SK-N-SH (cell line): ENCODE measurements at regions not wholly inside any gene's neighbourhood (a gene's known extent, or its start where the extent isn't known, plus 50 kb on each side); places are given as distances from the start of the nearest gene placed in this dataset.

Experiments used
- CTCF ChIA-PET: fragments of 300-600, 350-600 bp; formaldehyde crosslinking; extraction: SDS; loops from one replicate; lab custom pipeline; 2021; lab: Yijun Ruan, JAX
- POLR2A ChIA-PET: fragments of 350-600 bp; sonication (Branson Sonifier 250); formaldehyde crosslinking; extraction: SDS; loops from one replicate; lab custom pipeline; 2020; ENCODE audit warnings: antibody characterized with exemption, inconsistent platforms; lab: Yijun Ruan, JAX
- DNase-seq: peaks from one replicate; pipeline ENCODE4 v3.0.0; 2012
- H2AFZ ChIP-seq: fragments of 200-600 bp; sonication (generic); 2 replicates; pipeline ENCODE4 v1.8.1; 2016; ENCODE audit warnings: antibody characterized with exemption, mild to moderate bottlenecking, low read depth
- H3F3A ChIP-seq: fragments of 200-600 bp; sonication (generic); replicated peaks from 2 replicates; pipeline ENCODE3; 2016; ENCODE audit warnings: antibody characterized with exemption, mild to moderate bottlenecking; ENCODE audit not compliant: insufficient read depth
- H3K27ac ChIP-seq, 2 experiments: fragments of 200-500 bp in 1 of 2; fragments of 200-600 bp in 1 of 2; sonication (Bioruptor generic) in 1 of 2; sonication (generic), shearing (Covaris generic) in 1 of 2; 2 replicates each; pipeline versions ENCODE4 v1.5.1 to v1.6.1; 2014 to 2016; ENCODE audit warnings: low read depth in 2 of 2, inconsistent platforms in 1 of 2, low read length in 1 of 2, mild to moderate bottlenecking in 1 of 2, mixed read lengths in 1 of 2
- H3K27me3 ChIP-seq: fragments of 200-600 bp; sonication (generic), shearing (Covaris generic); 2 replicates; pipeline ENCODE4 v1.6.1; 2016; ENCODE audit warnings: mixed run types; ENCODE audit not compliant: insufficient read depth
- H3K36me3 ChIP-seq, 2 experiments: fragments of 200-500 bp in 1 of 2; fragments of 200-600 bp in 1 of 2; sonication (Bioruptor generic) in 1 of 2; sonication (generic) in 1 of 2; replicated peaks in 1 of 2; 2 replicates each; pipeline versions ENCODE3 to v1.5.1; 2014 to 2016; ENCODE audit warnings: low read length in 1 of 2, mild to moderate bottlenecking in 1 of 2; ENCODE audit not compliant: insufficient read depth in 2 of 2, control insufficient read depth in 1 of 2
- H3K4me1 ChIP-seq, 2 experiments: fragments of 200-500 bp in 1 of 2; fragments of 200-600 bp in 1 of 2; sonication (Bioruptor generic) in 1 of 2; sonication (generic), shearing (Covaris generic) in 1 of 2; 2 replicates each; pipeline versions ENCODE4 v1.5.1 to v1.6.1; 2014 to 2016; ENCODE audit warnings: low read depth in 1 of 2, low read length in 1 of 2, mixed run types in 1 of 2; ENCODE audit not compliant: insufficient read depth in 2 of 2, control insufficient read depth in 1 of 2
- H3K4me2 ChIP-seq: fragments of 200-600 bp; sonication (generic), shearing (Covaris generic); 2 replicates; pipeline ENCODE4 v1.6.1; 2017; ENCODE audit warnings: mixed run types
- H3K4me3 ChIP-seq, 2 experiments: fragments of 200-500 bp in 1 of 2; fragments of 200-600 bp in 1 of 2; sonication (Bioruptor generic) in 1 of 2; sonication (generic), shearing (Covaris generic) in 1 of 2; 2 replicates each; pipeline versions ENCODE4 v1.5.1 to v1.8.1; 2014 to 2016; ENCODE audit warnings: low read depth in 2 of 2, inconsistent platforms in 1 of 2, low read length in 1 of 2, mild to moderate bottlenecking in 1 of 2, mixed read lengths in 1 of 2, moderate library complexity in 1 of 2
- H3K79me2 ChIP-seq: fragments of 200-600 bp; sonication (generic); 2 replicates; pipeline ENCODE4 v1.8.1; 2017; ENCODE audit warnings: mild to moderate bottlenecking; ENCODE audit not compliant: insufficient read depth
- H3K9ac ChIP-seq: fragments of 200-600 bp; sonication (generic); 2 replicates; pipeline ENCODE4 v1.6.1; 2017; ENCODE audit warnings: mixed run types
- H3K9me2 ChIP-seq: fragments of 200-600 bp; sonication (generic); 2 replicates; pipeline ENCODE4 v1.6.1; 2017; ENCODE audit warnings: mixed run types
- H3K9me3 ChIP-seq: fragments of 200-600 bp; sonication (generic); 2 replicates; pipeline ENCODE4 v1.6.1; 2017; ENCODE audit warnings: mixed run types, mild to moderate bottlenecking, moderate library complexity
- H4K20me1 ChIP-seq: fragments of 200-600 bp; sonication (generic); 2 replicates; pipeline ENCODE4 v1.6.1; 2017; ENCODE audit warnings: mild to moderate bottlenecking, mixed run types; ENCODE audit not compliant: insufficient read depth
- ELF1 ChIP-seq: IDR thresholded peaks from 2 replicates; pipeline ENCODE4 v1.4.0; 2012
- EP300 ChIP-seq, 2 experiments: IDR thresholded peaks; 2 replicates each; pipeline versions ENCODE4 v1.4.0 to v1.6.1; 2012; ENCODE audit warnings: borderline replicate concordance in 1 of 2, low read depth in 1 of 2, low read length in 1 of 2
- FOSL2 ChIP-seq: IDR thresholded peaks from 2 replicates; pipeline ENCODE4 v1.4.0; 2012; ENCODE audit warnings: low read depth, mild to moderate bottlenecking, moderate library complexity, borderline replicate concordance
- FOXJ3 ChIP-seq: sonication (generic); formaldehyde crosslinking; IDR thresholded peaks from 2 replicates; pipeline ENCODE4 v1.5.1; 2020; ENCODE audit warnings: mild to moderate bottlenecking, missing genetic modification reagents
- JUND ChIP-seq: IDR thresholded peaks from 2 replicates; pipeline ENCODE4 v1.4.0; 2012
- MXI1 ChIP-seq: IDR thresholded peaks from 2 replicates; pipeline ENCODE4 v1.6.1; 2012; ENCODE audit warnings: mild to moderate bottlenecking, low read depth, low read length, improper control_type of control experiment
- NRF1 ChIP-seq: IDR thresholded peaks from 2 replicates; pipeline ENCODE4 v1.6.1; 2012; ENCODE audit warnings: low read depth, mild to moderate bottlenecking, low read length
- RFX5 ChIP-seq: IDR thresholded peaks from 2 replicates; pipeline ENCODE4 v1.6.1; 2012; ENCODE audit warnings: mild to moderate bottlenecking, improper control_type of control experiment, low read length
- SIN3A ChIP-seq: IDR thresholded peaks from 2 replicates; pipeline ENCODE4 v1.6.1; 2012; ENCODE audit warnings: low read depth, mild to moderate bottlenecking, low read length, moderate library complexity, borderline replicate concordance
- SMC3 ChIP-seq: IDR thresholded peaks from 2 replicates; pipeline ENCODE4 v1.6.1; 2012; ENCODE audit warnings: low read depth, low read length, improper control_type of control experiment
- TCF12 ChIP-seq: IDR thresholded peaks from 2 replicates; pipeline ENCODE4 v1.4.0; 2012
- TEAD4 ChIP-seq: IDR thresholded peaks from 2 replicates; pipeline ENCODE4 v1.4.0; 2012; ENCODE audit warnings: mild to moderate bottlenecking, borderline replicate concordance; ENCODE audit not compliant: insufficient read depth
- ZBTB33 ChIP-seq: IDR thresholded peaks from 2 replicates; pipeline ENCODE4 v1.4.0; 2012; ENCODE audit warnings: low read depth, borderline replicate concordance
- WGBS: methylation state at CpG from one replicate; pipeline ENCODE4 v1.1.6; 2017; ENCODE audit warnings: low lambda C conversion rate; 5-methylcytosine and 5-hydroxymethylcytosine counted together
- TF ChIP-seq, protein P1 (sequence below): fragments of 150-350 bp; IDR thresholded peaks from 2 replicates; pipeline ENCODE4 v1.6.1; 2016; ENCODE audit warnings: mild to moderate bottlenecking, low read depth, low read length
- TF ChIP-seq, protein P2 (sequence below): fragments of 150-350 bp; IDR thresholded peaks from 2 replicates; pipeline ENCODE4 v1.6.1; 2017; ENCODE audit warnings: antibody characterized with exemption, low read length, low read depth, borderline replicate concordance
- TF ChIP-seq, protein P3 (sequence below): IDR thresholded peaks from 2 replicates; pipeline ENCODE4 v1.4.0; 2012; ENCODE audit warnings: low read depth, borderline replicate concordance
- TF ChIP-seq, protein P4 (sequence below): IDR thresholded peaks from 2 replicates; pipeline ENCODE4 v1.4.0; 2012; ENCODE audit warnings: low read depth

DNA sequence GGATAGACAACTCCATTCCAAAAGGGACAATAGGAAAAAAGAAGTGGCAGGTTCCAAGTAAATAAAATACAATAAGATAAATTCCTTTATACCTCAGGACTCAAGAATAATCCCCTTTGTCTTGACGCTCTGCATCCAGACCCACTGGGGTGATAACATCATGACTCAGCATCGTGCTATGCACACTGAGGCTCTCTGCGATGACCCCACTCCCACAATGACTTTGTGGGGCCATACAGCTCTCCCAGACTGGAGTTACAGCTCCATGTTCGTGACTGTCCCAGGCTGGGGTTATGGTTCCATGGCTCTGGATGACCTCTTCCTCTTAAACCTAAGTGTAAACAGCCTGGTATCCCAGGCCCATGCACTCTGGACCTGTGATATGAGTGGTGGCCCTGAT lies 254.5 kb upstream of the ADGRL3 start:
- Histone ChIP-seq H3K79me2 (no peaks in the 10 kb centered on the region), H3K9me2 (no peaks in the 10 kb centered on the region), H3K4me1 (no peaks in the 10 kb centered on the region), H3K27ac (no peak overlapping the region), H2AFZ (no peak overlapping the region)
- DNase-seq, result no peak
- POLR2A ChIA-PET, result no interaction called here
- TF ChIP-seq EP300 (IDR thresholded peaks at IDR 0.05; ENCODE audit: borderline replicate concordance in 1 of 2, low read depth in 1 of 2, low read length in 1 of 2) (no peak), NRF1 (no peak), SMC3 (no peak), ZBTB33 (no peak), SIN3A (no peak), TCF12 (no peak), RFX5 (no peak), MXI1 (no peak)
- TF ChIP-seq, protein P1, sequence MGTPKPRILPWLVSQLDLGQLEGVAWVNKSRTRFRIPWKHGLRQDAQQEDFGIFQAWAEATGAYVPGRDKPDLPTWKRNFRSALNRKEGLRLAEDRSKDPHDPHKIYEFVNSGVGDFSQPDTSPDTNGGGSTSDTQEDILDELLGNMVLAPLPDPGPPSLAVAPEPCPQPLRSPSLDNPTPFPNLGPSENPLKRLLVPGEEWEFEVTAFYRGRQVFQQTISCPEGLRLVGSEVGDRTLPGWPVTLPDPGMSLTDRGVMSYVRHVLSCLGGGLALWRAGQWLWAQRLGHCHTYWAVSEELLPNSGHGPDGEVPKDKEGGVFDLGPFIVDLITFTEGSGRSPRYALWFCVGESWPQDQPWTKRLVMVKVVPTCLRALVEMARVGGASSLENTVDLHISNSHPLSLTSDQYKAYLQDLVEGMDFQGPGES, result no peak
- TF ChIP-seq, protein P2, sequence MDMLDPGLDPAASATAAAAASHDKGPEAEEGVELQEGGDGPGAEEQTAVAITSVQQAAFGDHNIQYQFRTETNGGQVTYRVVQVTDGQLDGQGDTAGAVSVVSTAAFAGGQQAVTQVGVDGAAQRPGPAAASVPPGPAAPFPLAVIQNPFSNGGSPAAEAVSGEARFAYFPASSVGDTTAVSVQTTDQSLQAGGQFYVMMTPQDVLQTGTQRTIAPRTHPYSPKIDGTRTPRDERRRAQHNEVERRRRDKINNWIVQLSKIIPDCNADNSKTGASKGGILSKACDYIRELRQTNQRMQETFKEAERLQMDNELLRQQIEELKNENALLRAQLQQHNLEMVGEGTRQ, result no peak
- TF ChIP-seq, protein P3, sequence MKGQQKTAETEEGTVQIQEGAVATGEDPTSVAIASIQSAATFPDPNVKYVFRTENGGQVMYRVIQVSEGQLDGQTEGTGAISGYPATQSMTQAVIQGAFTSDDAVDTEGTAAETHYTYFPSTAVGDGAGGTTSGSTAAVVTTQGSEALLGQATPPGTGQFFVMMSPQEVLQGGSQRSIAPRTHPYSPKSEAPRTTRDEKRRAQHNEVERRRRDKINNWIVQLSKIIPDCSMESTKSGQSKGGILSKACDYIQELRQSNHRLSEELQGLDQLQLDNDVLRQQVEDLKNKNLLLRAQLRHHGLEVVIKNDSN, result no peak
- TF ChIP-seq, all 33 proteins: peak for 0
- Histone ChIP-seq H3K4me2 (no peak overlapping the region), H3K4me3 (no peak overlapping the region), H3K36me3 (no peaks in the 10 kb centered on the region), H3K9ac (no peak overlapping the region), H3K9me3 (no peaks in the 10 kb centered on the region), H4K20me1 (no peaks in the 10 kb centered on the region), H3F3A (no peaks in the 10 kb centered on the region), H3K27me3 (no peaks in the 10 kb centered on the region)
- CTCF ChIA-PET, result no interaction called here
- WGBS, result 42% methylated on average over 4 of the region's 4 CpGs

- Histone ChIP-seq H3K4me2 (no peak overlapping the region), H3K36me3 (no peaks in the 10 kb centered on the region), H3K79me2 (no peaks in the 10 kb centered on the region), H3K9ac (no peak overlapping the region), H4K20me1 (no peaks in the 10 kb centered on the region), H3K27me3 (no peaks in the 10 kb centered on the region), H3K9me3 (no peaks in the 10 kb centered on the region), H3K27ac (no peak overlapping the region), H3F3A (no peaks in the 10 kb centered on the region), H2AFZ (no peak overlapping the region), H3K4me3 (no peak overlapping the region), H3K9me2 (no peaks in the 10 kb centered on the region), H3K4me1 (no peaks in the 10 kb centered on the region)
- TF ChIP-seq FOXJ3 (CRISPR knock-in tag) (no peak), RFX5 (no peak), TCF12 (no peak), ELF1 (no peak), TEAD4 (no peak), JUND (no peak), FOSL2 (no peak)
- TF ChIP-seq, protein P4, sequence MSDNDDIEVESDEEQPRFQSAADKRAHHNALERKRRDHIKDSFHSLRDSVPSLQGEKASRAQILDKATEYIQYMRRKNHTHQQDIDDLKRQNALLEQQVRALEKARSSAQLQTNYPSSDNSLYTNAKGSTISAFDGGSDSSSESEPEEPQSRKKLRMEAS, result no peak
- TF ChIP-seq, protein P1, result no peak
- TF ChIP-seq, protein P2, result no peak
- ChIA-PET POLR2A (no interaction called here), CTCF (no interaction called here)
- 0% methylated on average over 1 of the region's 1 CpG for WGBS
- no peak for DNase-seq
These were observed 252.1 kb upstream of the ADGRL3 start for GRCh38 chr4:60948008-60948407.
